HG03175 (cell line): ENCODE measurements at regions not wholly inside any gene's neighbourhood (a gene's known extent, or its start where the extent isn't known, plus 50 kb on each side); places are given as distances from the start of the nearest gene placed in this dataset.

Source experiments
- ATAC-seq: cut with Tn5 transposase; IDR thresholded peaks from one replicate; pipeline ENCODE4 v1.9.1; 2021; ENCODE audit warnings: mild to moderate bottlenecking, moderate library complexity; ENCODE audit not compliant: unreplicated experiment

GRCh38 chr6:127053032-127053874 lies 65.2 kb upstream of the RSPO3 start:
- no peak for ATAC-seq

- ATAC-seq, result no peak
Observed at GRCh38 chr6:127053875-127054235, 64.6 kb upstream of the RSPO3 start.

DNA sequence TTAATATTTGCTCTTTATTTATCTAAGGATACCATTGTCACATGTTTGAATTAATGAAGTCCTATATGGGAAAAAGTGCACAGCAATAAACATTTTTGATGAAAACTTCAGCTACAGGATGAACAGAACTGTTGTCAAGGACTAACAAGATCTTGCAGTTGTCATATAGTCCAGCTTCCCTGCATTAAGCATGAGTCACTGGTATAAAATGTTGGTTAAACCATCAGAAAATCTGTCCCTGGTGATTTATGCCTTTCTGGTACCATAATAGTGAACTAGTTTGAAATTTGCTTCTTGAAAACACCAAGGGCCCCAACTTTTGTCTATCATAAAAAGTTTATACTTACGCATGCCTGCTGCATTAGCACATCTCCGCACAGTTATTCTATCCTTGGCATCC lies 60.4 kb upstream of the RSPO3 start:
- ATAC-seq, result no peak

DNA sequence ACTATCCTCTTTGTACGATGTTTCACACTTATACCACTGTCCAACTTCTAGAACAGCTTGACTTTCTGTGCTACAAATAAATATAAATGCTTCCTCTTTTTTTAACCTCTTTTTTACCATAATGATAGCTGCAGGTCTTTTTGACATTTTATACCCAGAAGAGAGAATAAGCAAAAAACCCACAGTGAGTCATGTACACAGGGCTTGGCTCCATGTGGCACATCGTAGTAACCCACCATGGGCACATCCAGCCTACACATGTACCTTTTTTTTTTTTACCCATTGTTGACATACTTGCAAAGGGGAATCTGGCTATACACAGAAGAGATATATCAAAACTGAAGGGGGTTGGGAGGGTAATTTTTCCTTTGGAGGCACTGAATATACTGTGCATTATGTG lies 59.5 kb upstream of the RSPO3 start:
- ATAC-seq, result no peak
